CD14-positive monocyte (primary cell): ENCODE measurements at regions not wholly inside any gene's neighbourhood (a gene's known extent, or its start where the extent isn't known, plus 50 kb on each side); places are given as distances from the start of the nearest gene placed in this dataset.

ENCODE experiments used
- DNase-seq, 3 donors: peaks; one replicate each; pipeline ENCODE4 v3.0.0-alpha.2; 2011 to 2022
- H2AFZ ChIP-seq: 2 replicates; pipeline ENCODE4 v1.6.0; 2012; ENCODE audit warnings: mild to moderate bottlenecking, low read depth, low read length, inconsistent platforms; ENCODE audit not compliant: insufficient read depth, poor library complexity, severe bottlenecking
- H3K27ac ChIP-seq, 2 donors: 1 replicate in 1 of 2; 2 replicates in 1 of 2; pipeline ENCODE4 v1.5.1; 2012 to 2013; ENCODE audit warnings: low read length in 2 of 2, control low read depth in 1 of 2, inconsistent platforms in 1 of 2, low read depth in 1 of 2, mild to moderate bottlenecking in 1 of 2
- H3K27me3 ChIP-seq, 2 donors: one replicate each; pipeline versions ENCODE4 v1.6.0 to v1.6.1; 2011 to 2013; ENCODE audit warnings: low read length in 2 of 2; ENCODE audit not compliant: control insufficient read depth in 2 of 2, insufficient read depth in 2 of 2
- H3K36me3 ChIP-seq, 2 donors: replicated peaks in 1 of 2; 1 replicate in 1 of 2; 2 replicates in 1 of 2; pipeline versions ENCODE4 v1.5.1 to v1.6.1; 2012 to 2013; ENCODE audit warnings: low read length in 2 of 2, control low read depth in 1 of 2, inconsistent platforms in 1 of 2, mild to moderate bottlenecking in 1 of 2; ENCODE audit not compliant: insufficient read depth in 2 of 2, control insufficient read depth in 1 of 2
- H3K4me1 ChIP-seq, 2 donors: 1 replicate in 1 of 2; 2 replicates in 1 of 2; pipeline versions ENCODE4 v1.5.1 to v1.6.1; 2012 to 2013; ENCODE audit warnings: low read length in 2 of 2, control low read depth in 1 of 2, inconsistent platforms in 1 of 2, mild to moderate bottlenecking in 1 of 2, moderate library complexity in 1 of 2; ENCODE audit not compliant: insufficient read depth in 2 of 2, control insufficient read depth in 1 of 2
- H3K4me2 ChIP-seq: replicated peaks from 2 replicates; pipeline ENCODE3; 2012; ENCODE audit warnings: low read length, moderate library complexity, mild to moderate bottlenecking; ENCODE audit not compliant: poor library complexity, severe bottlenecking; ENCODE audit errors: extremely low read depth
- H3K4me3 ChIP-seq, 3 experiments: fragments of 200-600 bp in 1 of 3; sonication (generic) in 1 of 3; replicated peaks in 1 of 3; 1 replicate in 2 of 3; 2 replicates in 1 of 3; pipeline ENCODE4 v1.5.1; 2011 to 2013; ENCODE audit warnings: low read length in 3 of 3, mild to moderate bottlenecking in 3 of 3, control low read depth in 2 of 3, low read depth in 2 of 3, inconsistent platforms in 1 of 3, moderate library complexity in 1 of 3
- H3K79me2 ChIP-seq: 2 replicates; pipeline ENCODE4 v1.6.0; 2012; ENCODE audit warnings: mild to moderate bottlenecking, control low read depth, inconsistent platforms, low read length, moderate library complexity; ENCODE audit not compliant: insufficient read depth
- H3K9ac ChIP-seq: 2 replicates; pipeline ENCODE4 v1.6.0; 2017; ENCODE audit warnings: low read length, mild to moderate bottlenecking; ENCODE audit not compliant: insufficient read depth, poor library complexity, severe bottlenecking
- H3K9me3 ChIP-seq, 2 donors: replicated peaks in 1 of 2; 1 replicate in 1 of 2; 2 replicates in 1 of 2; pipeline versions ENCODE4 v1.5.1 to v1.6.1; 2012 to 2013; ENCODE audit warnings: low read length in 2 of 2, control low read depth in 1 of 2; ENCODE audit not compliant: control insufficient read depth in 1 of 2, insufficient read depth in 1 of 2
- H4K20me1 ChIP-seq: 2 replicates; pipeline ENCODE4 v1.6.0; 2012; ENCODE audit warnings: mild to moderate bottlenecking, low read length, control low read depth, moderate library complexity; ENCODE audit not compliant: insufficient read depth
- H3K27ac Mint-ChIP-seq, 7 donors: one replicate each; pipeline ENCODE4 v1.8.0; 2020; ENCODE audit warnings: mild to moderate bottlenecking in 7 of 7, mixed read lengths in 7 of 7, moderate library complexity in 6 of 7, inconsistent platforms in 2 of 7
- H3K27me3 Mint-ChIP-seq, 3 donors: one replicate each; pipeline ENCODE4 v1.8.0; 2021 to 2022; ENCODE audit warnings: low read depth in 3 of 3, mild to moderate bottlenecking in 3 of 3, mixed read lengths in 3 of 3, moderate library complexity in 3 of 3, inconsistent platforms in 1 of 3
- H3K36me3 Mint-ChIP-seq, 2 donors: one replicate each; pipeline ENCODE4 v1.8.0; 2020; ENCODE audit warnings: mixed read lengths in 2 of 2, inconsistent platforms in 1 of 2, mild to moderate bottlenecking in 1 of 2
- H3K4me1 Mint-ChIP-seq: one replicate; pipeline ENCODE4 v1.8.0; 2020; ENCODE audit warnings: mild to moderate bottlenecking, mixed read lengths
- H3K4me3 Mint-ChIP-seq, 2 donors: one replicate each; pipeline ENCODE4 v1.8.0; 2020; ENCODE audit warnings: mild to moderate bottlenecking in 2 of 2, mixed read lengths in 2 of 2, moderate library complexity in 1 of 2
- H3K9me3 Mint-ChIP-seq, 7 donors: one replicate each; pipeline ENCODE4 v1.8.0; 2020 to 2022; ENCODE audit warnings: mixed read lengths in 7 of 7, mild to moderate bottlenecking in 6 of 7, moderate library complexity in 6 of 7, inconsistent platforms in 2 of 7
- WGBS: methylation state at CpG from one replicate; pipeline ENCODE4 v1.1.5; 2013; ENCODE audit warnings: missing lambda C conversion rate; ENCODE audit not compliant: insufficient coverage; 5-methylcytosine and 5-hydroxymethylcytosine counted together
- intact Hi-C, 2 donors: fragments of 100-400 bp; cut with micrococcal nuclease; formaldehyde crosslinking; loops; one replicate each; pipeline versions ENCODE4 v1.15.0 to v1.15.1; 2023
- TF ChIP-seq, protein P1 (sequence below): fragments of 200-600 bp; IDR thresholded peaks from one replicate; pipeline ENCODE4 v1.8.0; 2022; ENCODE audit warnings: antibody characterized with exemption, mild to moderate bottlenecking

DNA sequence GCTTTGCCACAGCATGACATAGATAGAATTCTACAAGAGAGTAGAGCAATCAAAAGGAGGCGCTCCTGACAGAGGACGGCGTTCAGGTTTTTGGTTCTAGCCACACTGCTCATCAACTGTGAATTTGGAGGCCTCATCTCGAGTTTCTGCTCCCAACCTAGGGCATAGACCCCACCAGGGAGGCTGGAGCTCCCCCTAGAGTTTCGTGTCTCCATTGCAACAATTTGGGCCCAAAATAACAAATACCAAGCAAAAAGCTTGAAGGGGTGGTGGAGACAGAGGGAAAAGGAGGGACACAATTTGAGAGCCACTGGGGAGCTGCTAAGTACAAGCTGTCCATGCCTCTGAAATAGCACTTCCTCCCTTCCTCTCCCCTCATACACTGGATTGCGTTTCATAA is 297.0 kb downstream of the GPATCH2 start:
- Histone ChIP-seq H3K27me3 (no peaks in the 10 kb centered on the region), H4K20me1 (no peaks in the 10 kb centered on the region), H3K4me3 (no peak overlapping the region), H3K9ac (no peak overlapping the region), H3K36me3 (no peaks in the 10 kb centered on the region), H3K4me2 (no peak overlapping the region), H2AFZ (no peak overlapping the region), H3K4me1 (no peaks in the 10 kb centered on the region), H3K27ac (no peak overlapping the region), H3K79me2 (no peaks in the 10 kb centered on the region), H3K9me3 (peaks cover 8 to 9% of the 10 kb centered on the region in 2 donors)
- Mint-ChIP-seq H3K4me3 (no peak overlapping the region), H3K36me3 (no peaks in the 10 kb centered on the region), H3K9me3 (peaks cover 0 to 13% (median 3%) of the 10 kb centered on the region in 7 donors), H3K27me3 (peaks cover 0 to 2% (median 0%) of the 10 kb centered on the region in 3 donors), H3K4me1 (no peaks in the 10 kb centered on the region), H3K27ac (no peak overlapping the region)
- intact Hi-C loops = no loop called here
- whole genome bisulfite sequencing = 55% methylated on average over 4 of the region's 6 CpGs
- TF ChIP-seq, protein P1, sequence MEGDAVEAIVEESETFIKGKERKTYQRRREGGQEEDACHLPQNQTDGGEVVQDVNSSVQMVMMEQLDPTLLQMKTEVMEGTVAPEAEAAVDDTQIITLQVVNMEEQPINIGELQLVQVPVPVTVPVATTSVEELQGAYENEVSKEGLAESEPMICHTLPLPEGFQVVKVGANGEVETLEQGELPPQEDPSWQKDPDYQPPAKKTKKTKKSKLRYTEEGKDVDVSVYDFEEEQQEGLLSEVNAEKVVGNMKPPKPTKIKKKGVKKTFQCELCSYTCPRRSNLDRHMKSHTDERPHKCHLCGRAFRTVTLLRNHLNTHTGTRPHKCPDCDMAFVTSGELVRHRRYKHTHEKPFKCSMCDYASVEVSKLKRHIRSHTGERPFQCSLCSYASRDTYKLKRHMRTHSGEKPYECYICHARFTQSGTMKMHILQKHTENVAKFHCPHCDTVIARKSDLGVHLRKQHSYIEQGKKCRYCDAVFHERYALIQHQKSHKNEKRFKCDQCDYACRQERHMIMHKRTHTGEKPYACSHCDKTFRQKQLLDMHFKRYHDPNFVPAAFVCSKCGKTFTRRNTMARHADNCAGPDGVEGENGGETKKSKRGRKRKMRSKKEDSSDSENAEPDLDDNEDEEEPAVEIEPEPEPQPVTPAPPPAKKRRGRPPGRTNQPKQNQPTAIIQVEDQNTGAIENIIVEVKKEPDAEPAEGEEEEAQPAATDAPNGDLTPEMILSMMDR = no peak
- DNase-seq = no peak

DNA sequence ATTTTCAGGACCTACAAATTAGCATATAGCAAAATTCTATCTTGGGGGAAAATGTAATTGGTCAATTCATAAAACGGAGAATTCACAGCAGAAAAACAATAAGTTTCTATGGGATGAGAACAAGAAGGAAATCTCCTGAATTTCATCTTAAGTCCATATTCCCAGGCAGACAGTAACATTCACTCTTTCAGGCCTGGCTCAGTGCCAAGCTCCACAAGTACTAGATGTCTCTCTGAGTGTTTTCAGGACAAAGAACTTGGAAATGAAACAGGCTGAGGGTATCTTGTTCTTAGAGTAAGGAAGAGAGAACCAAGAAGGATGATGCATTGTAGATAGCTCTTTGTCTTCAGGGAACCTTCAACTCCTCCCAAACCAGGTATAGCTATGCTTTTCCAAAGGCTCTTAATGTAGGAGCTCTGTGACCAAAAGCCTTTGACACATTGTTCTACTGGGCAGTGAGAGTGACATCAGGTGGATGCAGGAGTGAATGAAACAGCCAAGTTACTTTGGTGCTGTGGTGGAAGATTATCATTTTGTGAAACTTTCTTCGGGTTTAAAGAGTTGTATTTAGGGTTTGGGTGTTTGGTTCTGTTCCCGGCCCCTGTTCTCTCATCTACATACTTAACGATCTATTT is 298.3 kb downstream of the GPATCH2 start:
- intact Hi-C loops = no loop called here
- no peaks in the 10 kb centered on the region for H3K36me3 ChIP-seq
- no peaks in the 10 kb centered on the region for H3K79me2 ChIP-seq
- no peaks in the 10 kb centered on the region for H3K27me3 ChIP-seq
- no CpG with 5 or more reads among the region's 4 CpGs for WGBS
- H3K4me1 ChIP-seq = no peaks in the 10 kb centered on the region
- DNase-seq = no peak
- no peaks in the 10 kb centered on the region for H4K20me1 ChIP-seq
- H3K27me3 Mint-ChIP-seq = peaks cover 0 to 2% (median 1%) of the 10 kb centered on the region in 3 donors
- no peaks in the 10 kb centered on the region for H3K4me1 Mint-ChIP-seq
- H3K9me3 ChIP-seq = peaks cover 8 to 9% of the 10 kb centered on the region in 2 donors
- no peaks in the 10 kb centered on the region for H3K36me3 Mint-ChIP-seq
- TF ChIP-seq, protein P1 = no peak
- peaks cover 0 to 13% (median 3%) of the 10 kb centered on the region in 7 donors for H3K9me3 Mint-ChIP-seq
- H3K27ac Mint-ChIP-seq = no peak overlapping the region
- no peak overlapping the region for H3K4me3 Mint-ChIP-seq
- no peak overlapping the region for H3K4me3 ChIP-seq
- H3K4me2 ChIP-seq = no peak overlapping the region
- H3K9ac ChIP-seq = no peak overlapping the region
- H3K27ac ChIP-seq = no peak overlapping the region
- H2AFZ ChIP-seq = no peak overlapping the region
